ENCODE measurements at regions not wholly inside any gene's neighbourhood (a gene's known extent, or its start where the extent isn't known, plus 50 kb on each side); places are given as distances from the start of the nearest gene placed in this dataset.

DNA sequence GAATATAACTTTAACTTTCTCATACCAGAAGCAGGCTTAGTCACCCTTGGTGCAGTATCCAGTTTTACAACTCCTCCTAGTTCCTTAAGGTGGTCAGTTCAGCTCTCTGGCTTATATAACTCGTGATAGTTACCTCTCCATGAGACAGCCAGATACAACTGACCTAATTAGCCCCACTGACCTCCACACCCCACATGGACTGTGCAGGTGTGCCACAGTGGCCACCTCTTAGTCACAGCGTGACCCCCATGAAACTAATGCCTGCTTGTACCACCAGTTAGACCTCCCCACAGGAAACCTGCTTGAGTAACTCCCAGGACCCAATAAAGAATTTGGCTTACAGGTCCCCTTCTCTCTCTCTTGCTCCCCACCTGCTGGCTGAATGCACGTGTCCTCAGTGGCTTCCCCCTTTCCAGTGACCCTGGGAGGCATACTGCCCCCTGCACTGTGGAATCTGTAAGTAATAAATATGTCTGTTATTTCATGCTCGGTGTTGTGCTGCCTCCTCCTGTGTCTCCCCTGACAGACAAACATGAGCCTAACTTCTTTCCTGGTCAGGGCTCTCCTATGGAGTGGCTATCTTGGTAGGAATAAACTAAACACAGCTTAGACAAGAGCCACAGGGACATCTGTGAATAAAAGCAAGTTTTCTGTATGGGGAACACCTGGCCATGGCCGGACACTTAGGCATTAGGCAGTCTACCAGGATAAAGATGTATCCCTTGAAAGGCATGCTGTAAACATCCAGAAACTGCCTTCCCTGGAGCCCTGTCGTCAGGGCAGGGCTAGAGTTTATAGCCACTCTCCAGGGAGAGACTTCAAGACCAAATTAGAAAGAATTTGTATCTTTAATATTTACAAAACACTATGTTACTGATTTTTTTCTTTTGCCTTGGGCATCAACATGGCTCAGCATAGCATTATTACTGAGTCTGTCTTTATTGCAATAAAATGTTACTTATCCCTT, 209.7 kb upstream of the BOD1L1 start:
- Histone ChIP-seq H3K9me3 (ENCODE audit: control insufficient read depth in 5 of 5, low read length in 5 of 5) (peaks cover 0 to 5% (median 0%) of the 10 kb centered on the region in 5 donors), H3K4me3 (ENCODE audit: low read depth in 1 of 5, low read length in 5 of 5) (no peak overlapping the region), H3K27ac (ENCODE audit: low read depth, low read length) (no peak overlapping the region), H3K36me3 (ENCODE audit: control insufficient read depth in 5 of 5, insufficient read depth in 5 of 5, low read length in 5 of 5) (no peaks in the 10 kb centered on the region), H3K4me1 (ENCODE audit: control insufficient read depth in 5 of 5, insufficient read depth in 5 of 5, low read length in 5 of 5) (no peaks in the 10 kb centered on the region), H3K27me3 (ENCODE audit: control insufficient read depth in 5 of 5, insufficient read depth in 4 of 5, low read length in 5 of 5) (peaks cover 0 to 3% (median 0%) of the 10 kb centered on the region in 5 donors), H3K9ac (ENCODE audit: low read length in 5 of 5) (no peak overlapping the region)

DNA sequence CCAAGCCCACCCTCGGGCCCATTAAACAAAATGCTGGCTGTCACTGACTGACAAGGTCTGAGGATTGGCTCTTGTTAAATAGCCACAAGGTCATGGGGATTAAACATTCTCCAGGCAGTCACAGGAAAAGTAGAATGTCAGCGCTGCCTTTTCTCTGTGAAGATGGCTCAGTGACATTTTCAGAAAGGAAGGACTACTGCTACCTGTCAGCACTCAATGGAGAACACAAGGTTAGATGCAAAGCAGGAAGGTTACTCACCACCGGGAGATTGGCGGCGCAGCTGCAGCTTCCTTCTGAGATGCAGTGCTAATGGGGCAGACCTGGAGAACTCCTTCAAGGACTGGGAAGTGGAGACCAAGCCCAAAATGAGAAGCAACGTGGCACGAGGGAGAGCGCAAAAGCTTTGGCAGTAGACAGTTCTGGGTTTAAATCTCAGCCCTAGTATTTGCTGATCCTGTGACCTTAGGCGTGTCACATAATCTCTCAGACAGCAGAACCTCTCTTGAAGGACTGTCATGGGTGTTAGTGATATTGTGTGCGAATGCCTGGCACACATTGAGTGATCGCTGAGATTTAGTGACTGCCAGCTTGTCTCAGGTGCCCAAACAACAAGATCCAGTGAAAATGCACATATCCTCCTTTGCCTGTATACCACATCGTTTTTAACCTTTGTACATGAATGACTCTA, 213.1 kb upstream of the BOD1L1 start:
- Histone ChIP-seq H3K27ac (ENCODE audit: low read depth, low read length) (no peak overlapping the region), H3K9ac (ENCODE audit: low read length in 5 of 5) (no peak overlapping the region)

DNA sequence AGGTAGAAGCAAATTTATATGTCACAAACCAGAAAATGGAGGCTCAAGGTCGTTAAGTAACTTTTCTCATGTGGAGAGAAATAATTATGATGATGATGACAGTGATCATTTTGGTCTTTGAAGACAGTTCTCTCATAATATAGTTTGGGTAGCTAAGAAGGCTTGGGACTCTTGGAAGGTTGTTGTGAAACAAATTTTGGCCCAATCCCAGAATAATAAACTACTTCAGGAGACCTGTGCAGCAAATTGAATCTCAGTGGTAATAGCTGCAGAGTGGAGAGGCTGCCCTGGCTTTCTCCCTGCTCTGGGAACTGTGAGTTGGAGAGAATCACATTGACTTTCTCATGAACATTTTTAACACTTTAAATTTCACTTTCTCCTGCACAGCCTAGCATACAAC, 217.2 kb upstream of the BOD1L1 start:
- Histone ChIP-seq H3K4me3 (ENCODE audit: low read depth in 1 of 5, low read length in 5 of 5) (no peak overlapping the region), H3K27me3 (ENCODE audit: control insufficient read depth in 5 of 5, insufficient read depth in 4 of 5, low read length in 5 of 5) (no peaks in the 10 kb centered on the region), H3K9ac (ENCODE audit: low read length in 5 of 5) (no peak overlapping the region), H3K9me3 (ENCODE audit: control insufficient read depth in 5 of 5, low read length in 5 of 5) (peaks cover 0 to 3% (median 0%) of the 10 kb centered on the region in 5 donors), H3K27ac (ENCODE audit: low read depth, low read length) (no peak overlapping the region), H3K4me1 (ENCODE audit: control insufficient read depth in 5 of 5, insufficient read depth in 5 of 5, low read length in 5 of 5) (no peaks in the 10 kb centered on the region), H3K36me3 (ENCODE audit: control insufficient read depth in 5 of 5, insufficient read depth in 5 of 5, low read length in 5 of 5) (no peaks in the 10 kb centered on the region)

More for the DNA sequence above, 213.1 kb upstream of the BOD1L1 start:
- Histone ChIP-seq H3K27me3 (ENCODE audit: control insufficient read depth in 5 of 5, insufficient read depth in 4 of 5, low read length in 5 of 5) (peaks cover 0 to 3% (median 0%) of the 10 kb centered on the region in 5 donors), H3K4me1 (ENCODE audit: control insufficient read depth in 5 of 5, insufficient read depth in 5 of 5, low read length in 5 of 5) (no peaks in the 10 kb centered on the region), H3K4me3 (ENCODE audit: low read depth in 1 of 5, low read length in 5 of 5) (no peak overlapping the region), H3K36me3 (ENCODE audit: control insufficient read depth in 5 of 5, insufficient read depth in 5 of 5, low read length in 5 of 5) (no peaks in the 10 kb centered on the region), H3K9me3 (ENCODE audit: control insufficient read depth in 5 of 5, low read length in 5 of 5) (peaks cover 0 to 5% (median 0%) of the 10 kb centered on the region in 5 donors)

DNA sequence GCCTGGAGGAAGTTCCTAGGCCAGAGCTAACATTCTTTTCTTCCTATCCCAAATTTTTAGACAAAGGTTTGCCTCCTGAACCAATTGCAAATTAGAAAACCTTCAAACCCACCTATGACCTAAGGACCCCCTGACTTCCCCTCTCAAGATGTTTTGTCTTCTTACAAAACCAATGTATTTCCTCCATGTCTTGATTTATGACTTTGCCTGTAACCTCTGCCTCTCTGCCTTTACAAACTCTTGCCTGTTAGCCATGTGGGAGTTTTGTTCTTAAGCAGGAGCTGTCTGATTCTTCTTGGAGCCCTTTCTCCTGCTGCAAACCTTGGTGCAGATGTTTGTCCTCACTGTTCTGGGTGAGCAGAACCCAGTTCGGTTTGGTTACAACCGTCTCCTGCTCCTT, 222.3 kb upstream of the BOD1L1 start:
- no peak overlapping the region for H3K9ac ChIP-seq (ENCODE audit: low read length in 5 of 5)
- H3K27me3 ChIP-seq (ENCODE audit: control insufficient read depth in 5 of 5, insufficient read depth in 4 of 5, low read length in 5 of 5) = no peaks in the 10 kb centered on the region
- no peak overlapping the region for H3K4me3 ChIP-seq (ENCODE audit: low read depth in 1 of 5, low read length in 5 of 5)
- peaks cover 0 to 3% (median 0%) of the 10 kb centered on the region in 5 donors for H3K9me3 ChIP-seq (ENCODE audit: control insufficient read depth in 5 of 5, low read length in 5 of 5)
- no peak overlapping the region for H3K27ac ChIP-seq (ENCODE audit: low read depth, low read length)
- no peaks in the 10 kb centered on the region for H3K36me3 ChIP-seq (ENCODE audit: control insufficient read depth in 5 of 5, insufficient read depth in 5 of 5, low read length in 5 of 5)
- H3K4me1 ChIP-seq (ENCODE audit: control insufficient read depth in 5 of 5, insufficient read depth in 5 of 5, low read length in 5 of 5) = peaks cover 0 to 8% (median 0%) of the 10 kb centered on the region in 5 donors

DNA sequence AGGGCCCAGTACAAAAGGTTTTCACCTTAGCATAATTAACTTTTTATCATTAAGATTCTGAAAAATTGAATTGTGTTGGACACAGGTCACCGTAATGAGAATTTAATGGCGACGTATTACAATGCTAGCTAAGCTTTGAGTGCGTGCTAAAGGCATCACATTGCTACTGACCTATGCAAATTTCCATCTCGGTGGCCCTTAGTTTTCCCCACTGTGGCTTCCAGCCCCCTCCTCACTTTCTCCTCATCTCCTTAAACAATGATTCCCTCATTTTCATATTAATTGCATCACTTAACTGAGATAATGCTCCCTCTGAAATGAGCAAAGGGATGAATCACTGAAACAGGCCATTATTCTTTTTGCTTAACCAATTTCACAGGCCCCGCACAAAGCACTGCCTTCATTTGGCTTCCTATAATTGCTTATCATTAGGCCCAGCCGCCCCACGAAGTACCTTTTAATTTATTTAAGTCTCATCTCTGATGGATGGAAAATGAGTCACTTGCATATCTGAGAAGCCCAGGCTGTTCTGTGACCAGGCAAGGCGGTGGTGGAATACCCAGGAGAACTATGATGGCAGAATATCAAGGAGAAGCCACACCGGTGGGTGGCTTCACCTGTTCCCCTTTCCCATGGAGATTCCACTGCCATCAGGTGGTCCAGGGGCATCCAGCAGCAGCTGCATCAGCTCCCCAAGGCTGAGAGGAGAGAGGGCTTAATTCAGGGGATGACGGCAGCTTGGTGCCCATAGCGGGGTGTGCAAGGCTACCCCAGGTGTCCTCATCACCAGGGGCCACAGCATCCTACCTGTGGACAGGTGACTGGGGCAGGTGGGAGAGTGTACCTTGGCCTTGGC, 223.8 kb upstream of the BOD1L1 start:
- H3K9me3 ChIP-seq (ENCODE audit: control insufficient read depth in 5 of 5, low read length in 5 of 5) = peaks cover 0 to 3% (median 2%) of the 10 kb centered on the region in 5 donors
- no peaks in the 10 kb centered on the region for H3K27me3 ChIP-seq (ENCODE audit: control insufficient read depth in 5 of 5, insufficient read depth in 4 of 5, low read length in 5 of 5)
- H3K36me3 ChIP-seq (ENCODE audit: control insufficient read depth in 5 of 5, insufficient read depth in 5 of 5, low read length in 5 of 5) = no peaks in the 10 kb centered on the region
- H3K4me1 ChIP-seq (ENCODE audit: control insufficient read depth in 5 of 5, insufficient read depth in 5 of 5, low read length in 5 of 5) = peaks cover 0 to 8% (median 0%) of the 10 kb centered on the region in 5 donors
- H3K27ac ChIP-seq (ENCODE audit: low read depth, low read length) = no peak overlapping the region
- H3K4me3 ChIP-seq (ENCODE audit: low read depth in 1 of 5, low read length in 5 of 5) = no peak overlapping the region
- no peak overlapping the region for H3K9ac ChIP-seq (ENCODE audit: low read length in 5 of 5)

DNA sequence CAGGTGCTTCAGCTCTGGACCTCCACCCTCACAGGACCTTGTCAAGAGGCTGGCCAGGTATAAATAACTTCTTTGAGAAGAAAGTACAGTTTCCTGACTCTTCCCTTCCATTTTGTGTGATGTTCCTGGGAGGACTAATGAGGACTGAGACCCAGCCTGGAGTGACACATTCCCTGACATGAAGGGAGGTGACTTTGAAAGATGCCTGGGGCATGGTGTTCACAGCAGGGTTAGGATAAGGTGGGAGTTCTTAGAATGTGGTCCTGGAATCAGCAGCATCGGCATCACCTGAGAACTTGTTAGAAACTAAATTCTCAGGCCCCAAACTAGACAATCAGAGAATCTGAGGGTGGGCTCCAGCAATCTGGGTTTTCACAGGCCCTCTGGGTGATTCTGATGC, 224.9 kb upstream of the BOD1L1 start:
- Histone ChIP-seq H3K36me3 (ENCODE audit: control insufficient read depth in 5 of 5, insufficient read depth in 5 of 5, low read length in 5 of 5) (no peaks in the 10 kb centered on the region), H3K4me3 (ENCODE audit: low read depth in 1 of 5, low read length in 5 of 5) (no peak overlapping the region), H3K27me3 (ENCODE audit: control insufficient read depth in 5 of 5, insufficient read depth in 4 of 5, low read length in 5 of 5) (no peaks in the 10 kb centered on the region), H3K27ac (ENCODE audit: low read depth, low read length) (no peak overlapping the region), H3K9ac (ENCODE audit: low read length in 5 of 5) (no peak overlapping the region), H3K9me3 (ENCODE audit: control insufficient read depth in 5 of 5, low read length in 5 of 5) (peaks cover 0 to 3% (median 2%) of the 10 kb centered on the region in 5 donors), H3K4me1 (ENCODE audit: control insufficient read depth in 5 of 5, insufficient read depth in 5 of 5, low read length in 5 of 5) (peaks cover 0 to 8% (median 0%) of the 10 kb centered on the region in 5 donors)

DNA sequence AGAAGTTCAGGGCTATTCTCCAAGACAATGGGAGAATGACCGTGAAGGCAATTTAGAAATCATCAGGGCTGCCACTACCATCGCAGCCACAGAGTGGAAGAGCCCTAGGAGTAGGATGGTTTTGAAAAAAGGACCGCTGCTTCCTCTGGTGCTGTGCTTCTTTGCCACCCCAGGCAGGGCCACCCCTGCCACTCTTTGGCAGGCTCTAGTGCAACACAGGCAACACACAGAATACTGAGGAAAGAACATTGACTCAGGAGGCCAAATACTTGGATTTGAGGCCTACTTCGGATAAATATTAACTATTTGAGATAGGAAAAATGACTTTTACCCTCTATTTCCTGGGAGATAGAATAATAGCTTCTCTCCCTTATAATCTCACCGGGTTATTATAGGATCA, 228.9 kb upstream of the BOD1L1 start:
- H3K9me3 ChIP-seq (ENCODE audit: control insufficient read depth in 5 of 5, low read length in 5 of 5) = peaks cover 0 to 2% (median 0%) of the 10 kb centered on the region in 5 donors
- peaks cover 0 to 7% (median 0%) of the 10 kb centered on the region in 5 donors for H3K4me1 ChIP-seq (ENCODE audit: control insufficient read depth in 5 of 5, insufficient read depth in 5 of 5, low read length in 5 of 5)
- no peak overlapping the region for H3K9ac ChIP-seq (ENCODE audit: low read length in 5 of 5)
- no peaks in the 10 kb centered on the region for H3K27me3 ChIP-seq (ENCODE audit: control insufficient read depth in 5 of 5, insufficient read depth in 4 of 5, low read length in 5 of 5)
- H3K36me3 ChIP-seq (ENCODE audit: control insufficient read depth in 5 of 5, insufficient read depth in 5 of 5, low read length in 5 of 5) = no peaks in the 10 kb centered on the region
- no peak overlapping the region for H3K4me3 ChIP-seq (ENCODE audit: low read depth in 1 of 5, low read length in 5 of 5)
- H3K27ac ChIP-seq (ENCODE audit: low read depth, low read length) = no peak overlapping the region

DNA sequence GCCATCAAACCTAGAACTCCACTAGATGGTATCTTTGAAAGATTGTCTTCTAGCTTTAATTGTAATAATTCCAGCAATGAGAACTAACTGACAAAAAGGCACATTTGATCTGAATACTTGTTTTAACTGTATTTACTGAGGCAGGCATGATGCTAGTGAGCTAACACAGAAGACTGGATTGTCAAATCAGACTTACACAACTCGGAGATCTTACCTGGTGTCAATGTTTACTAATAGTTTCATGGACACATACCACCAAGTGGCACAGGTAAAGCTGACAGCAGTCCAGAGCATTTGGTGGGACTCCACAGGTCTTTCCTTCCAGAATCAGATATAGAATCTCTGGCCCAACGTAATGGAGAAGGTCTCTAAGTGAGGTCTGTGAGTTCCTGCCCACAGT, 229.9 kb upstream of the BOD1L1 start:
- Histone ChIP-seq H3K4me3 (ENCODE audit: low read depth in 1 of 5, low read length in 5 of 5) (no peak overlapping the region), H3K27me3 (ENCODE audit: control insufficient read depth in 5 of 5, insufficient read depth in 4 of 5, low read length in 5 of 5) (no peaks in the 10 kb centered on the region), H3K4me1 (ENCODE audit: control insufficient read depth in 5 of 5, insufficient read depth in 5 of 5, low read length in 5 of 5) (peaks cover 0 to 7% (median 0%) of the 10 kb centered on the region in 5 donors), H3K27ac (ENCODE audit: low read depth, low read length) (no peak overlapping the region), H3K36me3 (ENCODE audit: control insufficient read depth in 5 of 5, insufficient read depth in 5 of 5, low read length in 5 of 5) (no peaks in the 10 kb centered on the region), H3K9me3 (ENCODE audit: control insufficient read depth in 5 of 5, low read length in 5 of 5) (peaks cover 0 to 2% (median 0%) of the 10 kb centered on the region in 5 donors), H3K9ac (ENCODE audit: low read length in 5 of 5) (no peak overlapping the region)

DNA sequence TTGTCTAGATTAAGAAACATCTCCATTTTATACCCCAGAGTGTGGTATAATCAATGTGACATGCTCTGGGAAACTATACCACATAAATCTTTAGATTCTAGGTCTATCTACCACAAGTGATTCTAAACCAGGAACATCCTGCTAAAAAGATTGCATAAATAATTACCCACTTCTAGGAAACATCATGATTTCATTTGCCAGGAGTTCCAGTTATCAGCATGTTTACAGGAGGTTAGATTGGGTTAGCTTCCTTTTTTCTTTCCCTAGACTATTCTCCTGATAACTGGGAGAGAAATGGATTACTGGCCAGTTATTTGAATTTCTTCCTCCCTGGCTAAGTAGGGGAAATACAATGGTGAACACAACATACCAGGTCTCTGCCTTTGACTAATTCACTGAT, 230.3 kb upstream of the BOD1L1 start:
- no peak overlapping the region for H3K4me3 ChIP-seq (ENCODE audit: low read depth in 1 of 5, low read length in 5 of 5)
- no peaks in the 10 kb centered on the region for H3K36me3 ChIP-seq (ENCODE audit: control insufficient read depth in 5 of 5, insufficient read depth in 5 of 5, low read length in 5 of 5)
- H3K27me3 ChIP-seq (ENCODE audit: control insufficient read depth in 5 of 5, insufficient read depth in 4 of 5, low read length in 5 of 5) = no peaks in the 10 kb centered on the region
- no peak overlapping the region for H3K9ac ChIP-seq (ENCODE audit: low read length in 5 of 5)
- H3K4me1 ChIP-seq (ENCODE audit: control insufficient read depth in 5 of 5, insufficient read depth in 5 of 5, low read length in 5 of 5) = peaks cover 0 to 7% (median 0%) of the 10 kb centered on the region in 5 donors
- peaks cover 0 to 3% (median 0%) of the 10 kb centered on the region in 5 donors for H3K9me3 ChIP-seq (ENCODE audit: control insufficient read depth in 5 of 5, low read length in 5 of 5)
- no peak overlapping the region for H3K27ac ChIP-seq (ENCODE audit: low read depth, low read length)

Data from subcutaneous abdominal adipose tissue (tissue), 5 donors.